OCI-LY3 (cell line): ENCODE measurements at regions not wholly inside any gene's neighbourhood (a gene's known extent, or its start where the extent isn't known, plus 50 kb on each side); places are given as distances from the start of the nearest gene placed in this dataset.

Source experiments
- H2AFZ ChIP-seq: fragments of 200-600, 300-600 bp; shearing (Covaris generic); 2 replicates; pipeline ENCODE4 v1.6.0; 2014; ENCODE audit warnings: antibody characterized with exemption, low read depth, low read length
- H3K27ac ChIP-seq: fragments of 200-600, 300-600 bp; sonication (generic); 2 replicates; pipeline ENCODE4 v1.5.1; 2014; ENCODE audit warnings: mild to moderate bottlenecking, low read length, moderate library complexity, mixed read lengths
- H3K27me3 ChIP-seq: fragments of 200-600, 300-600 bp; sonication (generic); 2 replicates; pipeline ENCODE4 v1.6.1; 2014; ENCODE audit warnings: low read depth, low read length, mixed read lengths
- H3K36me3 ChIP-seq: fragments of 200-600, 300-600 bp; sonication (generic); replicated peaks from 2 replicates; pipeline ENCODE3; 2014; ENCODE audit warnings: low read depth, low read length, mixed read lengths
- H3K4me1 ChIP-seq: fragments of 300-600, 200-600 bp; sonication (generic); 2 replicates; pipeline ENCODE4 v1.6.1; 2014; ENCODE audit warnings: low read length, mixed read lengths
- H3K4me2 ChIP-seq: fragments of 200-600, 300-600 bp; sonication (generic); 2 replicates; pipeline ENCODE4 v1.6.1; 2014; ENCODE audit warnings: low read length, mixed read lengths
- H3K4me3 ChIP-seq: fragments of 300-600, 200-600 bp; sonication (generic); 2 replicates; pipeline ENCODE4 v1.5.1; 2014; ENCODE audit warnings: antibody characterized with exemption, mild to moderate bottlenecking, low read length, moderate library complexity
- H3K79me2 ChIP-seq: fragments of 300-600, 200-600 bp; shearing (Covaris generic); 2 replicates; pipeline ENCODE4 v1.6.1; 2014; ENCODE audit warnings: mild to moderate bottlenecking, low read length, mixed read lengths
- H3K9ac ChIP-seq: fragments of 300-600, 200-600 bp; shearing (Covaris generic); 2 replicates; pipeline ENCODE4 v1.6.0; 2014; ENCODE audit warnings: mild to moderate bottlenecking, low read length, moderate library complexity
- H3K9me3 ChIP-seq: fragments of 200-600, 300-600 bp; shearing (Covaris generic); 2 replicates; pipeline ENCODE4 v1.6.1; 2014; ENCODE audit warnings: low read length, mixed read lengths; ENCODE audit not compliant: insufficient read depth
- H4K20me1 ChIP-seq: fragments of 200-600, 300-600 bp; sonication (generic); 2 replicates; pipeline ENCODE4 v1.6.1; 2016; ENCODE audit warnings: low read length, mixed read lengths; ENCODE audit not compliant: insufficient read depth
- CTCF ChIP-seq: fragments of 200-600, 300-600 bp; sonication (generic); IDR thresholded peaks from 2 replicates; pipeline ENCODE4 v1.5.1; 2014; ENCODE audit warnings: antibody characterized with exemption, low read length, low read depth
- EZH2phosphoT487 ChIP-seq: fragments of 200-600 bp; shearing (Covaris generic); IDR thresholded peaks from 2 replicates; pipeline ENCODE4 v1.6.1; 2018; ENCODE audit warnings: antibody characterized with exemption, mixed run types, low read depth

GRCh38 chr22:48507595-48508350 lies 1319.9 kb downstream of the BRD1 start:
- H3K27me3 ChIP-seq = no peaks in the 10 kb centered on the region
- TF ChIP-seq CTCF (no peak), EZH2phosphoT487 (no peak)
- no peaks in the 10 kb centered on the region for H3K9me3 ChIP-seq
- no peak overlapping the region for H3K27ac ChIP-seq
- H3K36me3 ChIP-seq = no peaks in the 10 kb centered on the region
- no peaks in the 10 kb centered on the region for H3K79me2 ChIP-seq
- H3K4me2 ChIP-seq = no peak overlapping the region
- H4K20me1 ChIP-seq = no peaks in the 10 kb centered on the region
- no peak overlapping the region for H3K9ac ChIP-seq
- no peak overlapping the region for H2AFZ ChIP-seq
- H3K4me3 ChIP-seq = no peak overlapping the region
- H3K4me1 ChIP-seq = no peaks in the 10 kb centered on the region

GRCh38 chr22:48507171-48507570 lies 1320.5 kb downstream of the BRD1 start:
- Histone ChIP-seq H3K9ac (no peak overlapping the region), H3K9me3 (no peaks in the 10 kb centered on the region), H4K20me1 (no peaks in the 10 kb centered on the region), H3K36me3 (no peaks in the 10 kb centered on the region), H3K27ac (no peak overlapping the region), H3K4me1 (no peaks in the 10 kb centered on the region), H3K79me2 (no peaks in the 10 kb centered on the region), H3K4me2 (no peak overlapping the region), H2AFZ (no peak overlapping the region), H3K27me3 (no peaks in the 10 kb centered on the region), H3K4me3 (no peak overlapping the region)
- no peak for TF ChIP-seq CTCF
- TF ChIP-seq EZH2phosphoT487 = no peak

GRCh38 chr22:48506506-48507145 lies 1321.0 kb downstream of the BRD1 start:
- no peak overlapping the region for H3K27ac ChIP-seq
- H3K36me3 ChIP-seq = no peaks in the 10 kb centered on the region
- H3K9me3 ChIP-seq = no peaks in the 10 kb centered on the region

More at GRCh38 chr22:48506506-48507145, 1321.0 kb downstream of the BRD1 start:
- Histone ChIP-seq H3K4me2 (no peak overlapping the region), H3K9ac (no peak overlapping the region), H3K4me3 (no peak overlapping the region), H2AFZ (no peak overlapping the region), H4K20me1 (no peaks in the 10 kb centered on the region), H3K79me2 (no peaks in the 10 kb centered on the region), H3K4me1 (no peaks in the 10 kb centered on the region), H3K27me3 (no peaks in the 10 kb centered on the region)
- TF ChIP-seq EZH2phosphoT487 (no peak), CTCF (no peak)
